Stimulated activated memory B cell treated with anti-CD40 and anti-IgM and Interleukin-4, amounts not matched to agents 10 μg/mL and 1 μg/mL and 100 μg/mL, for 72 hours (primary cell): ENCODE measurements at regions not wholly inside any gene's neighbourhood (a gene's known extent, or its start where the extent isn't known, plus 50 kb on each side); places are given as distances from the start of the nearest gene placed in this dataset.

Source experiments
- ATAC-seq: fragments of 150-1000 bp; cut with Tn5 transposase; 2 replicates; pipeline ENCODE4 v1.10.0; 2021
- H3K27ac Mint-ChIP-seq: one replicate; pipeline ENCODE4 v1.8.0; 2022; ENCODE audit warnings: mild to moderate bottlenecking, mixed read lengths
- H3K27me3 Mint-ChIP-seq: one replicate; pipeline ENCODE4 v1.8.0; 2022; ENCODE audit warnings: mixed read lengths
- H3K36me3 Mint-ChIP-seq: one replicate; pipeline ENCODE4 v1.8.0; 2022; ENCODE audit warnings: mixed read lengths
- H3K4me1 Mint-ChIP-seq: one replicate; pipeline ENCODE4 v1.8.0; 2022; ENCODE audit warnings: mixed read lengths
- H3K4me3 Mint-ChIP-seq: one replicate; pipeline ENCODE4 v1.8.0; 2022; ENCODE audit warnings: mild to moderate bottlenecking, moderate library complexity, mixed read lengths
- H3K9me3 Mint-ChIP-seq: one replicate; pipeline ENCODE4 v1.8.0; 2022; ENCODE audit warnings: mixed read lengths

GRCh38 chr17:70771804-70772386 lies 602.6 kb downstream of the KCNJ2 start:
- Mint-ChIP-seq H3K4me1 (no peaks in the 10 kb centered on the region), H3K9me3 (no peaks in the 10 kb centered on the region), H3K27ac (no peak overlapping the region), H3K27me3 (no peaks in the 10 kb centered on the region), H3K4me3 (no peak overlapping the region), H3K36me3 (no peaks in the 10 kb centered on the region)
- no peak for ATAC-seq

GRCh38 chr17:70772761-70773160 lies 603.4 kb downstream of the KCNJ2 start:
- H3K9me3 Mint-ChIP-seq = no peaks in the 10 kb centered on the region

GRCh38 chr17:70773258-70773657 lies 603.9 kb downstream of the KCNJ2 start:
- Mint-ChIP-seq H3K9me3 (no peaks in the 10 kb centered on the region), H3K27me3 (no peaks in the 10 kb centered on the region), H3K4me3 (no peak overlapping the region), H3K27ac (no peak overlapping the region), H3K4me1 (no peaks in the 10 kb centered on the region), H3K36me3 (no peaks in the 10 kb centered on the region)
- ATAC-seq = no peak

More at GRCh38 chr17:70772761-70773160, 603.4 kb downstream of the KCNJ2 start:
- H3K4me3 Mint-ChIP-seq = no peak overlapping the region
- no peak overlapping the region for H3K27ac Mint-ChIP-seq
- no peaks in the 10 kb centered on the region for H3K4me1 Mint-ChIP-seq
- ATAC-seq = no peak
- no peaks in the 10 kb centered on the region for H3K36me3 Mint-ChIP-seq
- no peaks in the 10 kb centered on the region for H3K27me3 Mint-ChIP-seq

- no peaks in the 10 kb centered on the region for H3K9me3 Mint-ChIP-seq
These were observed 605.2 kb downstream of the KCNJ2 start for GRCh38 chr17:70774339-70775117.

GRCh38 chr17:70775679-70776078 lies 606.3 kb downstream of the KCNJ2 start:
- Mint-ChIP-seq H3K9me3 (peaks cover 3% of the 10 kb centered on the region), H3K36me3 (no peaks in the 10 kb centered on the region), H3K4me1 (no peaks in the 10 kb centered on the region), H3K27ac (no peak overlapping the region), H3K4me3 (no peak overlapping the region), H3K27me3 (no peaks in the 10 kb centered on the region)
- ATAC-seq = no peak

More at GRCh38 chr17:70774339-70775117, 605.2 kb downstream of the KCNJ2 start:
- Mint-ChIP-seq H3K27me3 (no peaks in the 10 kb centered on the region), H3K27ac (no peak overlapping the region), H3K36me3 (no peaks in the 10 kb centered on the region), H3K4me1 (no peaks in the 10 kb centered on the region), H3K4me3 (no peak overlapping the region)
- no peak for ATAC-seq

GRCh38 chr17:70776441-70776840 lies 607.1 kb downstream of the KCNJ2 start:
- Mint-ChIP-seq H3K9me3 (peaks cover 3% of the 10 kb centered on the region), H3K36me3 (no peaks in the 10 kb centered on the region), H3K4me3 (no peak overlapping the region), H3K27ac (no peak overlapping the region), H3K27me3 (no peaks in the 10 kb centered on the region), H3K4me1 (no peaks in the 10 kb centered on the region)
- no peak for ATAC-seq

GRCh38 chr17:70780031-70780430 lies 610.7 kb downstream of the KCNJ2 start:
- ATAC-seq = no peak

GRCh38 chr17:70786081-70786480 lies 616.7 kb downstream of the KCNJ2 start:
- ATAC-seq = no peak
- no peak overlapping the region for H3K4me3 Mint-ChIP-seq
- peaks cover 8% of the 10 kb centered on the region for H3K9me3 Mint-ChIP-seq
- H3K27me3 Mint-ChIP-seq = no peaks in the 10 kb centered on the region
- no peak overlapping the region for H3K27ac Mint-ChIP-seq
- no peaks in the 10 kb centered on the region for H3K36me3 Mint-ChIP-seq
- H3K4me1 Mint-ChIP-seq = no peaks in the 10 kb centered on the region

More at GRCh38 chr17:70780031-70780430, 610.7 kb downstream of the KCNJ2 start:
- Mint-ChIP-seq H3K27me3 (no peaks in the 10 kb centered on the region), H3K9me3 (peaks cover 3% of the 10 kb centered on the region), H3K36me3 (no peaks in the 10 kb centered on the region), H3K4me1 (no peaks in the 10 kb centered on the region), H3K27ac (no peak overlapping the region), H3K4me3 (no peak overlapping the region)

GRCh38 chr17:70787721-70788300 lies 618.5 kb downstream of the KCNJ2 start:
- Mint-ChIP-seq H3K27me3 (no peaks in the 10 kb centered on the region), H3K4me3 (no peak overlapping the region), H3K4me1 (no peaks in the 10 kb centered on the region), H3K27ac (no peak overlapping the region), H3K9me3 (peaks cover 8% of the 10 kb centered on the region), H3K36me3 (no peaks in the 10 kb centered on the region)
- no peak for ATAC-seq

GRCh38 chr17:70791748-70792443 lies 622.6 kb downstream of the KCNJ2 start:
- no peaks in the 10 kb centered on the region for H3K27me3 Mint-ChIP-seq
- peaks cover 8% of the 10 kb centered on the region for H3K9me3 Mint-ChIP-seq
- no peak for ATAC-seq
- no peaks in the 10 kb centered on the region for H3K36me3 Mint-ChIP-seq
- H3K27ac Mint-ChIP-seq = no peak overlapping the region
- no peaks in the 10 kb centered on the region for H3K4me1 Mint-ChIP-seq
- H3K4me3 Mint-ChIP-seq = no peak overlapping the region

- H3K27me3 Mint-ChIP-seq = no peaks in the 10 kb centered on the region
- H3K9me3 Mint-ChIP-seq = peaks cover 8% of the 10 kb centered on the region
- no peak for ATAC-seq
- no peaks in the 10 kb centered on the region for H3K36me3 Mint-ChIP-seq
- no peak overlapping the region for H3K4me3 Mint-ChIP-seq
- H3K4me1 Mint-ChIP-seq = no peaks in the 10 kb centered on the region
- H3K27ac Mint-ChIP-seq = no peak overlapping the region
These were observed 625.4 kb downstream of the KCNJ2 start for GRCh38 chr17:70794738-70795137.

- H3K27me3 Mint-ChIP-seq = no peaks in the 10 kb centered on the region
- H3K9me3 Mint-ChIP-seq = peaks cover 5% of the 10 kb centered on the region
- no peak overlapping the region for H3K27ac Mint-ChIP-seq
- H3K36me3 Mint-ChIP-seq = no peaks in the 10 kb centered on the region
- no peak overlapping the region for H3K4me3 Mint-ChIP-seq
- no peaks in the 10 kb centered on the region for H3K4me1 Mint-ChIP-seq
- ATAC-seq = no peak
These were observed 626.3 kb downstream of the KCNJ2 start for GRCh38 chr17:70795620-70796019.

- H3K27ac Mint-ChIP-seq = no peak overlapping the region
- no peaks in the 10 kb centered on the region for H3K36me3 Mint-ChIP-seq
- peaks cover 5% of the 10 kb centered on the region for H3K9me3 Mint-ChIP-seq
- no peaks in the 10 kb centered on the region for H3K4me1 Mint-ChIP-seq
- H3K4me3 Mint-ChIP-seq = no peak overlapping the region
- no peaks in the 10 kb centered on the region for H3K27me3 Mint-ChIP-seq
- no peak for ATAC-seq
These were observed 627.4 kb downstream of the KCNJ2 start for GRCh38 chr17:70796757-70797156.

GRCh38 chr17:70797166-70797565 lies 627.8 kb downstream of the KCNJ2 start:
- H3K36me3 Mint-ChIP-seq = no peaks in the 10 kb centered on the region
- no peak overlapping the region for H3K27ac Mint-ChIP-seq
- ATAC-seq = no peak
- H3K4me3 Mint-ChIP-seq = no peak overlapping the region
- H3K9me3 Mint-ChIP-seq = peaks cover 5% of the 10 kb centered on the region
- no peaks in the 10 kb centered on the region for H3K4me1 Mint-ChIP-seq
- no peaks in the 10 kb centered on the region for H3K27me3 Mint-ChIP-seq

- no peaks in the 10 kb centered on the region for H3K27me3 Mint-ChIP-seq
- no peak overlapping the region for H3K4me3 Mint-ChIP-seq
These were observed 634.8 kb downstream of the KCNJ2 start for GRCh38 chr17:70804161-70804560.

More at GRCh38 chr17:70804161-70804560, 634.8 kb downstream of the KCNJ2 start:
- no peak overlapping the region for H3K27ac Mint-ChIP-seq
- ATAC-seq = no peak
- peaks cover 7% of the 10 kb centered on the region for H3K9me3 Mint-ChIP-seq
- no peaks in the 10 kb centered on the region for H3K4me1 Mint-ChIP-seq
- H3K36me3 Mint-ChIP-seq = no peaks in the 10 kb centered on the region
